GM12878 (cell line): ENCODE measurements at regions not wholly inside any gene's neighbourhood (a gene's known extent, or its start where the extent isn't known, plus 50 kb on each side); places are given as distances from the start of the nearest gene placed in this dataset.

Experiments used
- CEBPB ChIP-seq, 2 experiments: fragments of 150-350 bp in 1 of 2; IDR thresholded peaks; 2 replicates each; pipeline ENCODE4 v1.6.1; 2012 to 2014; ENCODE audit warnings: low read depth in 2 of 2, low read length in 2 of 2, borderline replicate concordance in 1 of 2, inconsistent platforms in 1 of 2
- CHD1 ChIP-seq: IDR thresholded peaks from 2 replicates; pipeline ENCODE4 v1.6.1; 2012; ENCODE audit warnings: low read depth, low read length, improper control_type of control experiment
- IKZF1 ChIP-seq: fragments of 450-650 bp; conservative IDR thresholded peaks from 2 replicates; pipeline ENCODE4 v1.6.1; 2017; ENCODE audit warnings: antibody characterized with exemption, mild to moderate bottlenecking
- NRF1 ChIP-seq: conservative IDR thresholded peaks from 2 replicates; pipeline ENCODE4 v1.6.1; 2011; ENCODE audit warnings: mild to moderate bottlenecking, low read depth, low read length, improper control_type of control experiment
- RCOR1 ChIP-seq: conservative IDR thresholded peaks from 2 replicates; pipeline ENCODE4 v1.6.1; 2012; ENCODE audit warnings: low read depth, low read length, improper control_type of control experiment
- SIX5 ChIP-seq: IDR thresholded peaks from 2 replicates; pipeline ENCODE4 v1.6.1; 2011; ENCODE audit warnings: mild to moderate bottlenecking, low read depth, low read length, moderate library complexity; ENCODE audit not compliant: severe bottlenecking
- TF ChIP-seq, protein P1 (sequence below), 3 experiments: IDR thresholded peaks in 2 of 3; conservative IDR thresholded peaks in 1 of 3; 2 replicates each; pipeline ENCODE4 v1.5.1; 2011; ENCODE audit warnings: low read depth in 3 of 3, low read length in 3 of 3, mild to moderate bottlenecking in 3 of 3, control low read depth in 2 of 3, moderate library complexity in 2 of 3, inconsistent platforms in 1 of 3, mixed read lengths in 1 of 3; ENCODE audit not compliant: control insufficient read depth in 2 of 3, insufficient read depth in 1 of 3; ENCODE audit errors: extremely low read depth in 1 of 3

DNA sequence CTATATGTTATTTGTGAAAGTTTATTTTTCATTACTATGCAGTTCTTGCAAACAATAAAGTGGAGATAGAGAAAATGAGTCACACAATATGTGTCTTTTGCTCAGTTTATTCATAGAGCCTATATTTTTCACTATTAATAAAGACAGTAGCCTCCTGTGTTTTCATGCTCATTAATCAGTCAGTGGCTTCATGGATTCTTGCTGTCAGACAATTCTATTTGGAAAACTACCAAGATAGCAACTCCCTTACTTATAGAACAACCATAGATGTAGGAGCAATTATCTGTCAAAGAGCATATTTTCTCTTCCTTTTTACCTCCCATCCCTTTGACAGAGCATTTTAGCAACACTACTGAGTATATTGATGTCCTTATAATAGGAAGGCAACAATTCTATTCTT lies 132.7 kb upstream of the CALCR start:
- no peak for TF ChIP-seq NRF1
- TF ChIP-seq SIX5, result no peak
- no peak for TF ChIP-seq RCOR1
- TF ChIP-seq, protein P1, sequence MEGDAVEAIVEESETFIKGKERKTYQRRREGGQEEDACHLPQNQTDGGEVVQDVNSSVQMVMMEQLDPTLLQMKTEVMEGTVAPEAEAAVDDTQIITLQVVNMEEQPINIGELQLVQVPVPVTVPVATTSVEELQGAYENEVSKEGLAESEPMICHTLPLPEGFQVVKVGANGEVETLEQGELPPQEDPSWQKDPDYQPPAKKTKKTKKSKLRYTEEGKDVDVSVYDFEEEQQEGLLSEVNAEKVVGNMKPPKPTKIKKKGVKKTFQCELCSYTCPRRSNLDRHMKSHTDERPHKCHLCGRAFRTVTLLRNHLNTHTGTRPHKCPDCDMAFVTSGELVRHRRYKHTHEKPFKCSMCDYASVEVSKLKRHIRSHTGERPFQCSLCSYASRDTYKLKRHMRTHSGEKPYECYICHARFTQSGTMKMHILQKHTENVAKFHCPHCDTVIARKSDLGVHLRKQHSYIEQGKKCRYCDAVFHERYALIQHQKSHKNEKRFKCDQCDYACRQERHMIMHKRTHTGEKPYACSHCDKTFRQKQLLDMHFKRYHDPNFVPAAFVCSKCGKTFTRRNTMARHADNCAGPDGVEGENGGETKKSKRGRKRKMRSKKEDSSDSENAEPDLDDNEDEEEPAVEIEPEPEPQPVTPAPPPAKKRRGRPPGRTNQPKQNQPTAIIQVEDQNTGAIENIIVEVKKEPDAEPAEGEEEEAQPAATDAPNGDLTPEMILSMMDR (IDR thresholded peaks at IDR 0.05 in 2 of 3, conservative IDR thresholded peaks at IDR 0.05 in 1 of 3; ENCODE audit: control insufficient read depth in 2 of 3, extremely low read depth in 1 of 3, insufficient read depth in 1 of 3, low read depth in 3 of 3, low read length in 3 of 3), result no peak
- no peak for TF ChIP-seq CHD1
- TF ChIP-seq CEBPB (IDR thresholded peaks at IDR 0.05; ENCODE audit: borderline replicate concordance in 1 of 2, low read depth in 2 of 2, low read length in 2 of 2), result no peak
- no peak for TF ChIP-seq IKZF1
